ENCODE measurements at regions not wholly inside any gene's neighbourhood (a gene's known extent, or its start where the extent isn't known, plus 50 kb on each side); places are given as distances from the start of the nearest gene placed in this dataset.

DNA sequence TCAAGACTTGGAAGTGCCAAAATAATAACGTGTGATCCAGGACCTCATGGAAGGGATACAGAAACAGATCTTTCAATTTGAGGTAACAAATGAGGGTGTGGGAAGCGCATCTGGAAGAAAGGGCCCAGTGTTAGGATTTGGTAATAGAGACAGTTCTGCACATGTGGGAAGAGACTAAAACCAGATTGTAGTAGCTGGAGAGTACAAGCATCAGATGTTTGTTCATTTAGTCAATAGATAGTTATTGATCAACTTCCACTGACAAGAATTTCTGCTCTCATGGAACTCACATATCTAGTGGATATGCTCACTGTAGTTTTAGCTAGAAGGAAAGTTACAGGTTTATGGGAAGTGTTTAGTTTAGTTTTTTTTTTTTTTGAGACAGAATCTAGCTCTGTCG, 153.6 kb downstream of the TLR5 start:
- TF ChIP-seq TEAD4 (IDR thresholded peaks at IDR 0.05) (no peak), REST (IDR thresholded peaks at IDR 0.05; ENCODE audit: low read depth) (no peak), ZBTB7A (IDR thresholded peaks at IDR 0.05; ENCODE audit: low read depth) (no peak), CREB1 (IDR thresholded peaks at IDR 0.05; ENCODE audit: low read depth) (no peak), TAF1 (IDR thresholded peaks at IDR 0.05; ENCODE audit: low read depth) (no peak), EP300 (IDR thresholded peaks at IDR 0.05; ENCODE audit: borderline replicate concordance) (no peak), RAD21 (IDR thresholded peaks at IDR 0.05; ENCODE audit: low read depth) (no peak), YY1 (IDR thresholded peaks at IDR 0.05; ENCODE audit: low read depth) (no peak), FOXM1 (IDR thresholded peaks at IDR 0.05; ENCODE audit: borderline replicate concordance, low read depth) (no peak), TCF12 (IDR thresholded peaks at IDR 0.05; ENCODE audit: low read depth) (no peak)
- TF ChIP-seq, protein P1, sequence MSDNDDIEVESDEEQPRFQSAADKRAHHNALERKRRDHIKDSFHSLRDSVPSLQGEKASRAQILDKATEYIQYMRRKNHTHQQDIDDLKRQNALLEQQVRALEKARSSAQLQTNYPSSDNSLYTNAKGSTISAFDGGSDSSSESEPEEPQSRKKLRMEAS (IDR thresholded peaks at IDR 0.05), result no peak
